Spinal cord (tissue), 9 donors: ENCODE measurements at regions not wholly inside any gene's neighbourhood (a gene's known extent, or its start where the extent isn't known, plus 50 kb on each side); places are given as distances from the start of the nearest gene placed in this dataset.

Experiments used
- DNase-seq, 6 donors: peaks; one replicate each; pipeline versions ENCODE4 v3.0.0 to v3.0.0-alpha.2; 2013 to 2015; ENCODE audit warnings: low spot score in 6 of 6, low read depth in 4 of 6
- H3K27ac ChIP-seq: one replicate; pipeline ENCODE4 v1.5.1; 2013; ENCODE audit warnings: low read depth, low read length, control low read depth
- H3K27me3 ChIP-seq: one replicate; pipeline ENCODE4 v1.6.1; 2013; ENCODE audit warnings: low read length; ENCODE audit not compliant: control insufficient read depth, insufficient read depth
- H3K36me3 ChIP-seq: one replicate; pipeline ENCODE4 v1.6.1; 2013; ENCODE audit warnings: low read length; ENCODE audit not compliant: control insufficient read depth, insufficient read depth
- H3K4me1 ChIP-seq: one replicate; pipeline ENCODE4 v1.6.1; 2013; ENCODE audit warnings: low read length; ENCODE audit not compliant: control insufficient read depth, insufficient read depth
- H3K4me3 ChIP-seq: one replicate; pipeline ENCODE4 v1.5.1; 2013; ENCODE audit warnings: low read depth, low read length, control low read depth
- H3K9me3 ChIP-seq: one replicate; pipeline ENCODE4 v1.6.1; 2013; ENCODE audit warnings: low read length; ENCODE audit not compliant: control insufficient read depth, insufficient read depth
- WGBS: methylation state at CpG from one replicate; pipeline ENCODE4 v1.1.5; 2013; ENCODE audit warnings: missing lambda C conversion rate; ENCODE audit not compliant: insufficient coverage; 5-methylcytosine and 5-hydroxymethylcytosine counted together
- donor health status: healthy.

DNA sequence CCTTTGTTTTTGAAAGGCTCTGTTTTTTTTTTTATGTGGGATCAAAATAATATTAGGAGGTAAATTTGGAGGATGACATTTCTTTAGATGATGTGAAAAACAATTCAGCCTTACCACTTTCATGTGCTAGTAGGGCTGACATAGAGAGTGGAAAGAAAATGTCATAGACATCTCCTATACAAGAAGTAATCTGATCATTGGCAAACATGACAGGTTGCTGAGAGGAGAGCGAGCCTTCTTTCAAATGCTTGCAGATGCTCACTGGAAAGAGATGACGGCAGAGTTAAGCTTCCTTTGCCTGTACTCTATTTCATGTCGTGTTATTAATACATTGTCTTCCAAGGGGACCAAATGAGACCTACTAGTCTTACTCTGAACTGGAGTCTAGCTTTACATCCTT lies 160.1 kb upstream of the DAP start:
- Histone ChIP-seq H3K4me1 (no peaks in the 10 kb centered on the region), H3K36me3 (no peaks in the 10 kb centered on the region), H3K9me3 (no peaks in the 10 kb centered on the region), H3K27ac (no peak overlapping the region), H3K4me3 (no peak overlapping the region), H3K27me3 (no peaks in the 10 kb centered on the region)
- no CpG with 5 or more reads among the region's 3 CpGs for WGBS
- DNase-seq: no peak

DNA sequence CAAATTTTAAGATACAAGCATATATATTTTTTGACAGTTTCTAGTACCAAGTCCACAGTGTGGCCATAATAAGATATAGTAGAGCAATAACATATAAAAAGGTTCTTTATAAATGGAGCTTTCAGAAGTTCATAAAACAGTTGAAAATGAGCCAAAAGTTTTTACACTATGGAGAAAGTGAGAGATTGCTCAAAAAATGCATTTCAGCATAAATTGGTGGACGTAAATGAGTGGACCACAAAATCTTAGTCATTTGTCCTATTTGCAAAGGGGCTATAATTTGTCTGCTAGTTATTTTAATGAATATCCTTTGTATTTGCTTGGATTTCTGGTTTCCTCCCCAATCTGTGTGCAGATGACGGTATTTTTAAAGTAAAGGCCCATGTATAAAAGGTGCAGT lies 159.4 kb upstream of the DAP start:
- no peak for DNase-seq
- Histone ChIP-seq H3K4me1 (no peaks in the 10 kb centered on the region), H3K36me3 (no peaks in the 10 kb centered on the region), H3K27me3 (no peaks in the 10 kb centered on the region), H3K27ac (no peak overlapping the region), H3K9me3 (no peaks in the 10 kb centered on the region), H3K4me3 (no peak overlapping the region)
- WGBS: no CpG with 5 or more reads among the region's 2 CpGs

DNA sequence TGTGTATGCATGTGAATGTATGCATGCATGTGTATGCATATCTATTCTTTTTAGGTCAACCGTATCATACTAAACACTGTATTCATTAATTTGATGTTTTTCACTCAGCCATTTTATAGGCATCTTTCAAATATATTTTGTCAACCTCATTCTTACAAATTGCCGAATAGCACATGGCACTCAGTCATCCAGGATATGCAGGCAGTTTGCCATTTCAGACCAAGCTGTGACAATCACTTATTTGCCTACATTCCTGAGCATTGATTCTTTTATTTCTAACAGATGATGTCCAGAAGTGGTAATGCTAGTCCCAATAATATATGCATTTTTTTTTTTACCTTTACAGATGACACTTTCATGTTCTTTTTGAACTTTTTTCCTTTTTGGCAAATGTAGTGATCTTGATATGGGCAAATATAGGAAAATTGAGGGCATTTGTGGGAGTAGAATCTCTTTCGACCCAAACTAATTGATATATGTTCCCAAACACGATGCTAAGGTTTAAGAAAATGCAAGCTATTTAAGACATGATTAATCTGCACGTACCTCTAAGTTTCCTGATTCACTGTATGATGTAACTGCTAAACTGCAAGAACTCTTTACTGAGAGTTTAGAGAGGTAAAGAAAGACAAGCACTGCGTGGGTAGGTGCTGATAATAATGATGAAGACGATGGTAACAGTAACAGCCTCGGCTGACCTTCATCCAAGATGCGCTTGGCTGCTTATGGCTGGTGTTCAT lies 153.9 kb upstream of the DAP start:
- 89% methylated on average over 3 of the region's 9 CpGs for WGBS
- no peaks in the 10 kb centered on the region for H3K36me3 ChIP-seq
- H3K4me1 ChIP-seq: no peaks in the 10 kb centered on the region
- no peaks in the 10 kb centered on the region for H3K9me3 ChIP-seq
- no peaks in the 10 kb centered on the region for H3K27me3 ChIP-seq
- no peak for DNase-seq
- no peak overlapping the region for H3K27ac ChIP-seq
- no peak overlapping the region for H3K4me3 ChIP-seq

DNA sequence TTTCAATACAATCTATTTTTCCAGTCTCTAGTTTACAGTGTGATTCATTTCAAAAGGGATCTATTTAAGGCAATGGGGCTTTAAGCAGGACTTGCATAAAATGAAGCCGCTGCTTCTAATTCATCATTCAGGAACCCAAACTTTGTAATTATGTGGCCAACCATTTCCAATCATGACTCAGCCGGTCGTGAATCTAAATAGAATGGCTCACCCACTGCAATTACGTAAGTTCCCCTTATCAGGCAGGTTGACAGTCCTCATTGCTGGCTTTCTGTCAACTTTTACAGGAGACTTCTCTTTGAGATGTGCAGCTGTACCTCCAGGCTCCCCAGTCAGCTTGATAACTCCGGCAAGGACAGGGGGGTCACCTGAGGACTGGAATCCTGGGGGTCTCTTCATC lies 152.8 kb upstream of the DAP start:
- Histone ChIP-seq H3K27ac (no peak overlapping the region), H3K4me3 (no peak overlapping the region), H3K9me3 (no peaks in the 10 kb centered on the region), H3K4me1 (no peaks in the 10 kb centered on the region), H3K27me3 (no peaks in the 10 kb centered on the region), H3K36me3 (no peaks in the 10 kb centered on the region)
- 70% methylated on average over 2 of the region's 5 CpGs for WGBS
- no peak for DNase-seq

DNA sequence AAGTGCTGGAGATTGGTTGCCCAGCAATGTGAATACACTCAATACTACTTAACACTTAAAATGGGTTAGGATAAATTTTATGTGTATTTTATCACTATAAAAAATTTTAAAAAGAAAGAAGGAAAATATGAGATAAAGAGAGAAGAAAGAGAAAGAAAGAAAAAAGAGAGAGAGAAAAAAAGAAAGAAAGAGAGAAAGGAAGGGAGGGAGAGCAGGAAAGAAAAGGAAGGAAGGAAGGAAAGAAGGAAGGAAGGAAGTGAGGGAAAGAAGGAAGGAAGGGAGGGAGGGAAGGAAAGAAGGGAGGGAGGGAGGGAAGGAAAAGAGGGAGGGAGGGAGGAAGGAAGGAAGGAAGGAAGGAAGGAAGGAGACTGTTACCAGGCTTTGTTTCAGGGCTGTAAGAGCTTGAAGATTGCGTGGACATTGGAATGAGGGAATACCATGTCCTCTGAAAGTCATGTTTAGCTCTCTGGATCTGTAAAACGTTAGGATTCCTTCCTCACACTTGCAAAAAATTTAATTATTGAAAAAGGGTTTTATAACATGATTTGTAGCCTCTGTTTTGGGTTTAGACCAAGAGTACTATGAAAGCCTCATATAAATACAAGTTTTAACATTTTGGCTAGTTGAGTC lies 152.3 kb upstream of the DAP start:
- no peak overlapping the region for H3K4me3 ChIP-seq
- H3K27ac ChIP-seq: no peak overlapping the region
- WGBS: no CpG with 5 or more reads among the region's 2 CpGs
- DNase-seq: no peak
- H3K36me3 ChIP-seq: no peaks in the 10 kb centered on the region
- H3K9me3 ChIP-seq: no peaks in the 10 kb centered on the region
- H3K4me1 ChIP-seq: no peaks in the 10 kb centered on the region
- no peaks in the 10 kb centered on the region for H3K27me3 ChIP-seq

DNA sequence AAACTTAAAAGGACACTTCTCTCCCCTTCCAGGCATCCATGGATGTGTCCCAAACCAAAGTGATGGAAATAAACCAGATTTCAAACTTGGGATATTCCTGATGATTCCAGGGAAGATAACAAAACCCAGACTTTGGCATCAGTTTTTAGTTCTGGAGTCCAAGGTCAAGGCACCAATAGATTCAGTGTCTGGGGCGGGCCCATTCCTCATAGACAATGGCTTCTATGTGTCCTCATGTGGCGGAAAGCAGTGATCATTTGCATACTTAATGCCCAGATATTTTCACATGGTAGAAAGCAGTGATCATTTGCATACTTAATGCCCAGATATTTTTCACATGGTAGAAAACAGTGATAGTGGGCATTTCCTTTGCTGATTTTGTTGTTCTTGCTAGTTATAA lies 151.4 kb upstream of the DAP start:
- Histone ChIP-seq H3K27ac (no peak overlapping the region), H3K4me1 (no peaks in the 10 kb centered on the region), H3K27me3 (no peaks in the 10 kb centered on the region), H3K9me3 (no peaks in the 10 kb centered on the region), H3K4me3 (no peak overlapping the region), H3K36me3 (no peaks in the 10 kb centered on the region)
- WGBS: 57% methylated on average over 1 of the region's 2 CpGs
- no peak for DNase-seq

DNA sequence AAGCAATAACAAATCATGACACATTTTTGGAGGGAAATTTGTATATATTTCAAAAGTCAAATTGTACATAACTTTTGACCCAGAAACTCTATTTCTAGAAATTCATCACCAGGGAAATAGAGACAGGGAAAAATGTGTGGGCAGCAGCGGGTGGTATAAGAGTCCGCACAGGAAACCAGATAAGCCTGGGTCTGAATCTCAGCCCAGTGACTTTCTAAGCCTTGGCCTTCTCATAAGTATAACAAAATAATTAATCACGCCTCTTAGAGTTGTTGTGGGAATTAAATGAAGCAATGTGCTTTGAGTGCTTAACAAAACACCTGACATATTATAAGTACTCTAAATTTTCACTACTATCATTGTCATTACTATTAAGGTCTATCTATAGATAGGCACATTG lies 149.2 kb upstream of the DAP start:
- Histone ChIP-seq H3K9me3 (no peaks in the 10 kb centered on the region), H3K36me3 (no peaks in the 10 kb centered on the region), H3K4me3 (no peak overlapping the region), H3K4me1 (no peaks in the 10 kb centered on the region), H3K27me3 (no peaks in the 10 kb centered on the region), H3K27ac (no peak overlapping the region)
- DNase-seq: no peak
- WGBS: no CpG with 5 or more reads among the region's 3 CpGs

DNA sequence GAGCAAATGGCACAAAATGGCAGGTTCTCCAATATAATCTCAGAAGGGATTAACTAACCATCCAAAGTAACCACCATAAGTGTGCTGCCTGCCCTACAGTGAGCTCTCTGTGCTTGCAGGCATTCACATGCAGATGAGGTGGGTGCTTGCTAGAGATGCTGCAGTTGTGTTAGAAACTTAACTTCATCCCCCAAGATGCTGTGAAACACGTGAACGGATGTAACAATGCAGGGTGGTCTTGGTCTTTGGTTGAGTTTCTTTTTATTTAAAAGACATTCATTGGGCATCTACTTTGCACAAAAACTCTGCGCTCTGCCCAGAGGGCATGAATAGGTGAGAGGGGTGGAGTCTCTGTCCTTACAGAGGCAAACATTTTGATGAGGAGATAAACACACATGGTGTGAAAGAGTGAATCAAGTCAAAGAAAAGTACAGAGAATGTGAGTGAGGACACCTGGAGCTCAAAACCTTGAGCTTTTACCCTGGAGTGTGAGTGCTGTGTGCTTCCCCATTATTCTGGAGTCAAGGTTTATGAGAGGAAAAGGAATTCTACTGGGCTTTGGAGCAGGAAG lies 143.9 kb upstream of the DAP start:
- H3K27ac ChIP-seq: no peak overlapping the region
- no peaks in the 10 kb centered on the region for H3K36me3 ChIP-seq
- H3K9me3 ChIP-seq: no peaks in the 10 kb centered on the region
- no peak overlapping the region for H3K4me3 ChIP-seq
- DNase-seq: no peak
- no peaks in the 10 kb centered on the region for H3K4me1 ChIP-seq
- no peaks in the 10 kb centered on the region for H3K27me3 ChIP-seq
- no CpG with 5 or more reads among the region's 3 CpGs for WGBS

DNA sequence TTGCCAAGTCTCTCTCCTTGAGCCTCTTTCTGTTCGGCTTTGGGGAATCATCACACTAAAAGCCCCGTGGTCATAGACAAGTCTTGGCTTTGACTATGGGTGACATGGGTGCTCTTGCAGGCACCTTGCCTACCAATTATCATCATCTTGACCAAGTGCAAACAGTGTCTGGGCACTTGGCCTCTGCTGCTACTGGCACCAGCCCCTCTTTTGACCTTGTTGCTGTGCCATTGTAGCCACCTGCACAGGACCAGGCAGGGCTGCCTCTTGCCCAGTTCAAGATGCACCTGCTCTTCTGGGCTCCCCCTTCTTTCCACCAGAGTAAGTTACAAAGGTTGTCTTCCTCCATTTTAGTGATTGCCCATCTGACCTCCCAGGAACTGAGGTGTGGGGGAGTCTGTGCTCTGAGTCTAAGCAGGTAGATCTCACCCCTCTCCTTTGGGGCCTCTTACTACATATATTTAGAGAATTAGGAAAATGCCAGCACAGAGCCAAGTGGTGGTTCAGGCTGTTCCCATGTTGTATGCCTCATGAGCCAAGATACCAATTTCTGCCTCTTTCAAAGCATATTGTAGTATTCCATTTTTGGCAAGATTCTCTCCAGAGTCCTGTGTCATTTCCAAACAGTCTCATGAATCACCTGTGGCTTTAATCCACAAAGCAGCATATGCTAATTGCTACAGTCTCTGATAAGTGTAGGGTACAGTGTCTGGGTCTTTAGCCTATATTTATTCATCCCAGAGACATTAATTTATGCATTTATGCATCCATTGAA lies 142.9 kb upstream of the DAP start:
- H3K27ac ChIP-seq: no peak overlapping the region
- DNase-seq: no peak

More for the DNA sequence above, 142.9 kb upstream of the DAP start:
- Histone ChIP-seq H3K9me3 (no peaks in the 10 kb centered on the region), H3K4me3 (no peak overlapping the region), H3K27me3 (no peaks in the 10 kb centered on the region), H3K4me1 (no peaks in the 10 kb centered on the region), H3K36me3 (no peaks in the 10 kb centered on the region)
- WGBS: 100% methylated on average over 2 of the region's 2 CpGs
